VCaP (cell line): ENCODE measurements at regions not wholly inside any gene's neighbourhood (a gene's known extent, or its start where the extent isn't known, plus 50 kb on each side); places are given as distances from the start of the nearest gene placed in this dataset.
"Not testable (repeated sequence)": the region's sequence is repeated elsewhere in the genome, so short reads cannot be mapped to it uniquely, and the experiment has no call there.

Experiments used
- H3K27ac ChIP-seq: fragments of 450-650 bp; 2 replicates; pipeline ENCODE4 v1.5.1; 2017
- TF ChIP-seq, protein P1 (sequence below): fragments of 450-650 bp; conservative IDR thresholded peaks from 2 replicates; pipeline ENCODE4 v1.5.1; 2017; ENCODE audit warnings: mild to moderate bottlenecking, moderate library complexity

DNA sequence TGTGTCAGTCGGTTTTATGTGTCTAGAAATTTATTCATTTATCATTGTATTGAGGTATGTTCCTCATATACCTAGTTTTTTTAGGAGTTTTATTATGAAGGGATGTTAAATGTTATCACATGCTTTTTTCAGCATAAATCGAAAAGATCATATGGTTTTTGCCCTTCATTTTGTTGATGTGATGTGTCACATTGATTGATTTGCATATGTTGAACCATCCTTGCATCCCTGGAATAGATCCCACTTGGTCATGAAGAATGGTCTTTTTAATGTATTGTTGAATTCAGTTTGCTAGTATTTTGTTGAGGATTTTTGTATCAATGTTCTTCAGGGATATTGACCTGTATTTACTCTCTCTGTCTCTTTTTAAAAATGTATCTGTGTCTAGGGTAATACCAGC is 230.3 kb downstream of the RAP2B start:
- TF ChIP-seq, protein P1, sequence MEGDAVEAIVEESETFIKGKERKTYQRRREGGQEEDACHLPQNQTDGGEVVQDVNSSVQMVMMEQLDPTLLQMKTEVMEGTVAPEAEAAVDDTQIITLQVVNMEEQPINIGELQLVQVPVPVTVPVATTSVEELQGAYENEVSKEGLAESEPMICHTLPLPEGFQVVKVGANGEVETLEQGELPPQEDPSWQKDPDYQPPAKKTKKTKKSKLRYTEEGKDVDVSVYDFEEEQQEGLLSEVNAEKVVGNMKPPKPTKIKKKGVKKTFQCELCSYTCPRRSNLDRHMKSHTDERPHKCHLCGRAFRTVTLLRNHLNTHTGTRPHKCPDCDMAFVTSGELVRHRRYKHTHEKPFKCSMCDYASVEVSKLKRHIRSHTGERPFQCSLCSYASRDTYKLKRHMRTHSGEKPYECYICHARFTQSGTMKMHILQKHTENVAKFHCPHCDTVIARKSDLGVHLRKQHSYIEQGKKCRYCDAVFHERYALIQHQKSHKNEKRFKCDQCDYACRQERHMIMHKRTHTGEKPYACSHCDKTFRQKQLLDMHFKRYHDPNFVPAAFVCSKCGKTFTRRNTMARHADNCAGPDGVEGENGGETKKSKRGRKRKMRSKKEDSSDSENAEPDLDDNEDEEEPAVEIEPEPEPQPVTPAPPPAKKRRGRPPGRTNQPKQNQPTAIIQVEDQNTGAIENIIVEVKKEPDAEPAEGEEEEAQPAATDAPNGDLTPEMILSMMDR, result no peak
- H3K27ac ChIP-seq, result no peak overlapping the region

DNA sequence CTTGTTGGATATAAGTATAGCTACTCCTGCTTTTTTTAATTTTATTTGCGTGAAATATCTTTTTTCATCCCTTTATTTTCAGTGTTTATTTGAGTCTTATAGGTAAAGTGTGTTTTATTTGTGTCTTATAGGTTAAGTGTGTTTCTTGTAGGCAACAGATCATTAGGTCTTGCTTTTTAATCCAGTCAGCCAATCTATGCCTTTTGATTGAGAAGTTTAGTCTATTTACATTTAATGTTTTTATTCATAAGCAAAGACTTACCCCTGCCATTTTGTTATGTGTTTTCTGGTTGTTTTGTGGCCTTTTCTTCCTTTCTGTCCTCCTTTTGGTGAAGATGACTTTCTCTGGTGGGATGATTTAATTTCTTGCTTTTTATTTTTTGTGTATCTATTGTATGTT is 232.0 kb downstream of the RAP2B start:
- TF ChIP-seq, protein P1, result no peak
- no peak overlapping the region for H3K27ac ChIP-seq

DNA sequence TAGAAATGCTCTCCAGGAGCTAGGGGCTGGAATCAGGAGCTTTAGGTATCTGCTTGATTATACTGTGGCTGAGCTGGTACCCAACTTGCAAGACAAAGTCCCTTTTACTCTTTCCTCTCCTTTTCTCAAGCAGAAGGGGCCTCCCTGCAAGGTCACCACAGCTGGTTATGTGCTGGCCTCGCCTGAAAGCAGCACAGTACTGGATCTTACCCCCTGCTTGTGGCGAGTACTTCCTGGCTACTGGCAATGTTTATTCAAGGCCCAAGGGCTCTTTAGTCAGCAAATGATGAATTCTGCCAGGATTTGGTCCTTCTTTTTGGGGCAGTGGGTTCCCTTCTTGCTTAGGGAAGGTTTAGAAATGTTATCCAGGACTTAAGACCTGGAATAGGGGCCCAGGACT is 234.6 kb downstream of the RAP2B start:
- TF ChIP-seq, protein P1, result no peak
- no peak overlapping the region for H3K27ac ChIP-seq

DNA sequence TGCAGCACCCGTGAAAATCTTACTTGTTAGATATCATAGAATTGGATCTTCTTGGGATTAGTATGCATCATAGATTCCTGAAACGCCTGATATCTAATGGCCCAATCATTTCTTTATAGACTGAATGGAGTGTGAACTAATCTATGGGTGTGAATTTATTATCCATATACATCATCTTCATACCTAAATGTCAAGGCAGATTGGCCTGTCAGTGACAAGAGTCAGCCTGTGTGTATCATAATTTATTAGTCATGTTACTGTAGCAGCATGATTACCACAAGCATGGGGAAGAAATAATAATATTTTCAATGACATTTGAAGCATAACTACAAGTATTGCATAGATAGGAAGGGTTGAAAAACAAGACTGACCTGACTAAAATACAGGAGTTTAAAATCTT is 235.8 kb downstream of the RAP2B start:
- TF ChIP-seq, protein P1, result no peak

DNA sequence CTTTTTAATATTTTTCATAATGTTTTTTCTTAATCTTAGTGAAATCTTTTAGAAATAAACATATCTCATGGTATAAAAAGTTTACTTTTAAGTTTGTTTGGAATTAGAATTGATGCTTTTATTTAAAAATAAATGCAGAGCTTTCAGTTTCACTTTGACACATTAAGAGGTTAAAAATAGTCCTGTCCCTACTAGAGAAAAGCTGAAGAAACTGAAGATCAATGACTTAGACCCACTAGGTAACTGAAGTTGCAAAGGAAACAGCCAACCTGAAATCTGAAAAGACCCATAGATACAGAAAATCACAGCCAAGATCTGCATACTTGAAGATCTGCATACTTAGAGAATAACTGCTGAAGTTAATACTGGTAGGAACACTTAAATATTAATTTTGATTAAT is 237.6 kb downstream of the RAP2B start:
- TF ChIP-seq, protein P1, result no peak
- H3K27ac ChIP-seq, result no peak overlapping the region

More for the DNA sequence above, 235.8 kb downstream of the RAP2B start:
- no peak overlapping the region for H3K27ac ChIP-seq

DNA sequence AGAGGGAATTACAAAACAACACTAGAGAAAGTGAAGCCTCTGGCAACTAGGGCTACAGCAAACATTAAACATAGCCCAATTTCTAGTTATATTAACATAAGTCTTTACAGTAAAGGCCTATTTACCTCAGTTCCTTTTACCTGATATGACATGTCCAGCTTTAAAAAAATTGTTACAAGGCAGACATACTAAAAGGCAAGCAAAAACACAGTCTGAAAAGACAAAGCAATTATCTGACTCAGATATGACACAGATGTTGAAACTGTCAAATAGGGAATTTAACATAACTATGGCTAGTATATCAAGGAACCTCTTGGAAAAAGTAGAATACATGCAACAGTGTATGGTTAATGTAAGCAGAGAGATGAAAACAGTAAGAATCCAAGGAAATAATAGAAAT is 238.6 kb downstream of the RAP2B start:
- TF ChIP-seq, protein P1, result no peak
- no peak overlapping the region for H3K27ac ChIP-seq

DNA sequence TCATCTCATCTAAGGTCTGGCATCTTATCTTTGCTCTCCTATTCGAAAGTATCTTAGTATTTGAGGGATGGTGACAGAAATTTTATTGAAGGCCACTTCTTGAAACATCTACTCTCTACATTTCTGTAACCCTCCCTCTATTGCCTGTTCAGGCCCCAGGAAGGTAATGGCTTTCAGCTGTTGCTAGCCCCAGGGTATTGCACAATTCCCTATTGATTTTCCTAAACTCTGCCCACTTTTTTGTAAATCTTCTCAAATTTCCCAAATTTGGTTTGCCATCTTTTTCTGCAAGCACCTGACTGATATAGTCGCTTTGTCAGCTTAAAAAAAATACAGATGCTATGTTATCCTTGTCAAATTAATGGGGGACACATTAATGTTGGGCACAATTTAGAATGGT is 242.1 kb downstream of the RAP2B start:
- H3K27ac ChIP-seq, result no peak overlapping the region
- TF ChIP-seq, protein P1, result no peak

DNA sequence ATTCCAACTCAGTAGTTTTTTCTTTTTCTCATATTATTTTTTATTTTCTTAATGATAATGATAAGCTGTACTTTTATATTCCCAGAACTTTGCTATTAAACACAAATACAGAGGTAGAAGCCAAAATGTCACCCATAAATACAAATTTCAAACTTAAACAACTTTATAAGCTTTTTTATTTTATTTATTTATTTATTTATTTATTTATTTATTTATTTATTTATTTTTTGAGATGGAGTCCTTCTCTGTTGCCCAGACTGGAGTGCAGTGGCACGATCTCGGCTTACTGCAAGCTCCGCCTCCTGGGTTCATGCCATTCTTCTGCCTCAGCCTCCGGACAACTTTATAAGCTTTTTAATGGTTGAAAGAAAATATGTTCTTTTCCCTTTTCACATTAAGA is 243.3 kb downstream of the RAP2B start:
- not testable (repeated sequence) for H3K27ac ChIP-seq
